H1 (cell line): ENCODE measurements at regions not wholly inside any gene's neighbourhood (a gene's known extent, or its start where the extent isn't known, plus 50 kb on each side); places are given as distances from the start of the nearest gene placed in this dataset.

Experiments
- ATF3 ChIP-seq: IDR thresholded peaks from 2 replicates; pipeline ENCODE4 v1.6.1; 2011; ENCODE audit warnings: low read depth, mild to moderate bottlenecking, low read length; ENCODE audit not compliant: insufficient read depth
- CREB1 ChIP-seq: IDR thresholded peaks from 2 replicates; pipeline ENCODE4 v1.6.1; 2012; ENCODE audit warnings: inconsistent platforms
- JUND ChIP-seq: IDR thresholded peaks from 2 replicates; pipeline ENCODE4 v1.6.1; 2011; ENCODE audit warnings: mild to moderate bottlenecking, improper control_type of control experiment, low read length
- SP1 ChIP-seq: IDR thresholded peaks from 2 replicates; pipeline ENCODE4 v1.6.1; 2011; ENCODE audit warnings: low read depth, low read length
- TAF1 ChIP-seq: IDR thresholded peaks from 2 replicates; pipeline ENCODE4 v1.6.1; 2011; ENCODE audit warnings: mild to moderate bottlenecking, low read depth, low read length
- ZNF274 ChIP-seq: IDR thresholded peaks from 2 replicates; pipeline ENCODE4 v1.7.0; 2012; ENCODE audit warnings: low read length, borderline replicate concordance; ENCODE audit errors: extremely low read depth

GRCh38 chr14:71648725-71649124, 283.5 kb upstream of the RGS6 start (continued):
- TF ChIP-seq CREB1 (no peak), TAF1 (no peak), SP1 (no peak), JUND (no peak), ATF3 (no peak), ZNF274 (no peak)
